Fibroblast of mammary gland (primary cell): ENCODE measurements at regions not wholly inside any gene's neighbourhood (a gene's known extent, or its start where the extent isn't known, plus 50 kb on each side); places are given as distances from the start of the nearest gene placed in this dataset.

Experiments used
- DNase-seq: peaks from one replicate; pipeline ENCODE4 v3.0.0-alpha.2; 2010; ENCODE audit warnings: low read depth
- H3K4me3 ChIP-seq: 2 replicates; pipeline ENCODE4 v1.5.1; 2011; ENCODE audit warnings: low read depth, mild to moderate bottlenecking, low read length, moderate library complexity; ENCODE audit not compliant: control insufficient read depth
- TF ChIP-seq, protein P1 (sequence below): conservative IDR thresholded peaks from 2 replicates; pipeline ENCODE4 v1.5.1; 2011; ENCODE audit warnings: low read depth, low read length, inconsistent platforms; ENCODE audit not compliant: control insufficient read depth, insufficient read depth

DNA sequence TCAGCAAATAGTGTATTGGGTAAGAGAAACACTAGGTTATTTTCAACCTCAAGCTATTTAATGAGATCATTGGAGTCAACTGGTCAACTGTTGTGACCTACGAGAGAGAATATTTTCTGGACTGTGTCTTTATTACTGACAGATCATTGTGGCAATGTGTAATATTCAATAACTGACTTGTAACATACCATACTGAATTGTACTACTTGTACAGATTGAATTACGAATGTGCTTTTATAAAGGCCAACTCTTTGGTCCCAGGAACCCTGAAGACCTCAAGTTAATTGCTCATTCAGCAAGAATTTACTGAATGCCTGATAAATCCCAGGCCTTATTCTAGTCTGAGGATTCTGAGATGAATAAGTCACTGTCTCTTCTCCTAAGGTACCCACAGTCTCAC lies 56.1 kb upstream of the CAMK1G start:
- DNase-seq, result peak; percentile 74
- no peak overlapping the region for H3K4me3 ChIP-seq
- TF ChIP-seq, protein P1, sequence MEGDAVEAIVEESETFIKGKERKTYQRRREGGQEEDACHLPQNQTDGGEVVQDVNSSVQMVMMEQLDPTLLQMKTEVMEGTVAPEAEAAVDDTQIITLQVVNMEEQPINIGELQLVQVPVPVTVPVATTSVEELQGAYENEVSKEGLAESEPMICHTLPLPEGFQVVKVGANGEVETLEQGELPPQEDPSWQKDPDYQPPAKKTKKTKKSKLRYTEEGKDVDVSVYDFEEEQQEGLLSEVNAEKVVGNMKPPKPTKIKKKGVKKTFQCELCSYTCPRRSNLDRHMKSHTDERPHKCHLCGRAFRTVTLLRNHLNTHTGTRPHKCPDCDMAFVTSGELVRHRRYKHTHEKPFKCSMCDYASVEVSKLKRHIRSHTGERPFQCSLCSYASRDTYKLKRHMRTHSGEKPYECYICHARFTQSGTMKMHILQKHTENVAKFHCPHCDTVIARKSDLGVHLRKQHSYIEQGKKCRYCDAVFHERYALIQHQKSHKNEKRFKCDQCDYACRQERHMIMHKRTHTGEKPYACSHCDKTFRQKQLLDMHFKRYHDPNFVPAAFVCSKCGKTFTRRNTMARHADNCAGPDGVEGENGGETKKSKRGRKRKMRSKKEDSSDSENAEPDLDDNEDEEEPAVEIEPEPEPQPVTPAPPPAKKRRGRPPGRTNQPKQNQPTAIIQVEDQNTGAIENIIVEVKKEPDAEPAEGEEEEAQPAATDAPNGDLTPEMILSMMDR, result no peak

DNA sequence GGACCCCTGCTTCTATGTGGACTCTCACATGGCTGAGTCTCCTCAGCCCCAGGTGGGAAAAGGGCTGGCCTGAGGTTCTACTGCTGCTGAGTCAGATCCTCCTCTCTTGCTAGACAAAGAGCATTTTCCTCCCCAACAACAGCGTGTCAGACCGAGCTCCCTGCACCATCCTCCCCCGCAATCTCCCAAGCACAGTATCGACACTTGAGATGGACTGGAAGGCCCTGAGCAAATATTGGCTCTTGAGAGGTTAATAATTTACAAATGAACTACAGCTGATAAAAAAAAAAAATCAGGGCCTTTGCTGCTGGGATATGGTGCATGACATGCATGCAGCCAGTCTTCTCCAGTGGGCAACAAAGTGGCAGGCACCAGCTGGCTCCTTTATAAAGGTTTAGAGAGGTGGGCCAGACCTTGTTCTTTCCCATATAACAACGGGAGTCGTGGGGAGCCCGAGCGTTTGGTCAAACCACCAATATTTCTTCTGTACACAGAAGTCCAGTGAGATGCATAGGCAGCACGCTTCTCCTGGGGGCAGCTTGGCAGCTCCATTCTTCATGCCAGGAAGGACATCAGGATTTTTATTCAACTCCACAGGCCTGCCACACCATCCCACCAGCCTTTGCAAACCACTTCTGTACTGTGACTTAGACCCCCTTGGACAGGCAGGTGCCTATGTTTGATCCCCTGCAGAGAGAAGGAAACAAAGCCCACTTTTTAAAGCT lies 55.4 kb upstream of the CAMK1G start:
- peak; percentile 60 for DNase-seq
- no peak overlapping the region for H3K4me3 ChIP-seq
- TF ChIP-seq, protein P1, result no peak

DNA sequence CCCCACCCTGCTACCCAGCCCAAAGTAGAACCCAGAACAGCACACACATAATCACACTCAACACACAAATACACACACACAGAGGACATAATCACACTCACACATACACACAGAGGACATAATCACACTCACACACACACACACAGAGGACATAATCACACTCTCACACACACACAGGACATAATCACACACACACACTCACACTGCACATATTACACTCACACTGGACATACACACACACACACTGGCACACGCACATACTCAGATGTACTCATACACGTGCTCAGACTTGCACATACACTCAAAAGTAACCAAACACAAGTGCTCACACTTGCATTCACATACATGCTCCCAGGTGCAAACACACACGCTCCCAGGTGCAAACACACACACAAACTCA lies 54.3 kb upstream of the CAMK1G start:
- TF ChIP-seq, protein P1, result no peak
- no peak overlapping the region for H3K4me3 ChIP-seq
- no peak for DNase-seq

GRCh38 chr1:209531006-209531405 lies 52.5 kb upstream of the CAMK1G start:
- peak; percentile 75 for DNase-seq
- TF ChIP-seq, protein P1, result no peak
- no peak overlapping the region for H3K4me3 ChIP-seq

GRCh38 chr1:209531549-209531948 lies 52.0 kb upstream of the CAMK1G start:
- H3K4me3 ChIP-seq, result no peak overlapping the region
- DNase-seq, result peak; percentile 24
- TF ChIP-seq, protein P1, result no peak
